ENCODE measurements at regions not wholly inside any gene's neighbourhood (a gene's known extent, or its start where the extent isn't known, plus 50 kb on each side); places are given as distances from the start of the nearest gene placed in this dataset.

DNA sequence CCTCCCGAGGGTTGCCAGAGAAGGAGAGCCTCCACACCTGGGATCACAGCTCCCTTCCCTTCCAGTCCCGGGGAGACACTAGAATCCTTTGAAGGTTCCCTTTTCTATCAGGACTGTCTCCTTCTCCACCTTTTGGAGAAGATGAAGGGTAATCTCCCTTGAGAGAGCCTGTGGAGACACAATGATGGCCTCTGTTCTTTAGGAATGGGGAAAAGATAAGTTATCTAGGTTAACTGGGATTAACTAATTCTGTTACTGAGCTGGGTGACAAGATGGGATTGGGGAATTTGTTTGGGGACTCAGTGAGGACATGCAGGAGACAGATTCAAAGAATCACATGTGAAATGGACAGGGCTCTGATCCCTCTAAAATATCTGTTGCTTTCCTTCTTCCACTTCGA lies 181.1 kb upstream of the BMPER start:
- Histone ChIP-seq H3K27me3 (ENCODE audit: control insufficient read depth in 2 of 2, insufficient read depth in 2 of 2, low read length in 2 of 2) (no peaks in the 10 kb centered on the region), H3K27ac (ENCODE audit: low read depth in 2 of 2, low read length in 2 of 2) (no peak overlapping the region), H3K9me3 (ENCODE audit: control insufficient read depth in 2 of 2, low read length in 2 of 2) (no peaks in the 10 kb centered on the region), H3K4me3 (ENCODE audit: low read length in 2 of 2) (no peak overlapping the region), H3K36me3 (ENCODE audit: control insufficient read depth in 2 of 2, insufficient read depth in 2 of 2, low read length in 2 of 2) (no peaks in the 10 kb centered on the region), H3K9ac (ENCODE audit: low read depth in 1 of 2, low read length in 2 of 2) (no peak overlapping the region), H3K4me1 (ENCODE audit: control insufficient read depth in 2 of 2, insufficient read depth in 2 of 2, low read length in 2 of 2) (peaks cover 3 to 5% of the 10 kb centered on the region in 2 donors)

- Histone ChIP-seq H3K27ac (ENCODE audit: low read depth in 2 of 2, low read length in 2 of 2) (no peak overlapping the region), H3K36me3 (ENCODE audit: control insufficient read depth in 2 of 2, insufficient read depth in 2 of 2, low read length in 2 of 2) (no peaks in the 10 kb centered on the region), H3K4me1 (ENCODE audit: control insufficient read depth in 2 of 2, insufficient read depth in 2 of 2, low read length in 2 of 2) (peaks cover 3 to 5% of the 10 kb centered on the region in 2 donors), H3K27me3 (ENCODE audit: control insufficient read depth in 2 of 2, insufficient read depth in 2 of 2, low read length in 2 of 2) (no peaks in the 10 kb centered on the region), H3K9ac (ENCODE audit: low read depth in 1 of 2, low read length in 2 of 2) (no peak overlapping the region), H3K4me3 (ENCODE audit: low read length in 2 of 2) (no peak overlapping the region), H3K9me3 (ENCODE audit: control insufficient read depth in 2 of 2, low read length in 2 of 2) (no peaks in the 10 kb centered on the region)
Measured at GRCh38 chr7:33725111-33726025, 180.0 kb upstream of the BMPER start.

DNA sequence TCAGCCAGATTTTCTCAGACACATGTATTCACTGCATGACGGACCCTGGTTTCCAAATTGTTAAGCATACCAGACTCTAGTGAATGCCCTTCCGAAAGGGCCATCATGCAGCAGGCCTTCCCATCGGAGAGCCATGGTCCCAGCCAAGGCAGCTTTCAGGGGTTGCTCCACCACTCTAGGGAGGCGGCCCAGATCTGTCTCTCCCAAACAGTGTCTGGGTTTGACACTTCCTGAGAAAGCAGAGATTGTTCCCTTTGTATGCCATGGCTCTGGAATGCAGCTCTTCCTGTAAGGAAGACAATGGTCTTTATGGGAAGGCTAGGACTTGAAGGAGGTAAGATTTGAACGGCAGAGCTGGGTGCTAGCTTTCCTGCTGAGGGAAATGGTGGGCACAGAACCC lies 178.8 kb upstream of the BMPER start:
- no peak overlapping the region for H3K9ac ChIP-seq (ENCODE audit: low read depth in 1 of 2, low read length in 2 of 2)
- H3K9me3 ChIP-seq (ENCODE audit: control insufficient read depth in 2 of 2, low read length in 2 of 2), result no peaks in the 10 kb centered on the region
- H3K36me3 ChIP-seq (ENCODE audit: control insufficient read depth in 2 of 2, insufficient read depth in 2 of 2, low read length in 2 of 2), result no peaks in the 10 kb centered on the region
- H3K27me3 ChIP-seq (ENCODE audit: control insufficient read depth in 2 of 2, insufficient read depth in 2 of 2, low read length in 2 of 2), result no peaks in the 10 kb centered on the region
- H3K4me1 ChIP-seq (ENCODE audit: control insufficient read depth in 2 of 2, insufficient read depth in 2 of 2, low read length in 2 of 2), result peaks cover 3 to 5% of the 10 kb centered on the region in 2 donors
- H3K4me3 ChIP-seq (ENCODE audit: low read length in 2 of 2), result no peak overlapping the region
- no peak overlapping the region for H3K27ac ChIP-seq (ENCODE audit: low read depth in 2 of 2, low read length in 2 of 2)

DNA sequence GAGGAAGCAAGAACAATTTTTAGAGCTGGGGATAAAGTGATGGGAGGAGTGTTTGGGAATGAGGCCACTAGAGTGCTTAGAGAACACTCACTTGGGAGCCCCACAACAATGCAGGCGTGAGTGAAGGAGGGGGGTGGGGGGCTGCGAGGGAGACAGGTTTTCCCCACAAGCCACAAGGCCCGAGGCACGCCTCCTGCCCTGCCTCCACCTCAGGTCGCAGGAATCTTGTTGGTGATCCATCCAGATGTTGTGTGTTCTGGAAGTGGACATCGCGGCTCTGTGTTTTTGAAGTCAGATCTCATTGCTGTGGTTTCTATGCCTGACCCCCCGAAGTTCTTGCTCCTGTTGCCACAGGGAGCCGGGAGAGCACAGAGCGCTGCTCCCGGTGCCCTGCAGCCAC lies 178.0 kb upstream of the BMPER start:
- H3K27me3 ChIP-seq (ENCODE audit: control insufficient read depth in 2 of 2, insufficient read depth in 2 of 2, low read length in 2 of 2), result no peaks in the 10 kb centered on the region
- peaks cover 3 to 5% of the 10 kb centered on the region in 2 donors for H3K4me1 ChIP-seq (ENCODE audit: control insufficient read depth in 2 of 2, insufficient read depth in 2 of 2, low read length in 2 of 2)
- no peaks in the 10 kb centered on the region for H3K9me3 ChIP-seq (ENCODE audit: control insufficient read depth in 2 of 2, low read length in 2 of 2)
- H3K9ac ChIP-seq (ENCODE audit: low read depth in 1 of 2, low read length in 2 of 2), result no peak overlapping the region
- H3K27ac ChIP-seq (ENCODE audit: low read depth in 2 of 2, low read length in 2 of 2), result no peak overlapping the region
- H3K4me3 ChIP-seq (ENCODE audit: low read length in 2 of 2), result no peak overlapping the region
- no peaks in the 10 kb centered on the region for H3K36me3 ChIP-seq (ENCODE audit: control insufficient read depth in 2 of 2, insufficient read depth in 2 of 2, low read length in 2 of 2)

GRCh38 chr7:33728873-33729551 lies 176.3 kb upstream of the BMPER start:
- no peak overlapping the region for H3K4me3 ChIP-seq (ENCODE audit: low read length in 2 of 2)
- no peak overlapping the region for H3K9ac ChIP-seq (ENCODE audit: low read depth in 1 of 2, low read length in 2 of 2)
- peaks cover 3 to 10% of the 10 kb centered on the region in 2 donors for H3K4me1 ChIP-seq (ENCODE audit: control insufficient read depth in 2 of 2, insufficient read depth in 2 of 2, low read length in 2 of 2)
- H3K9me3 ChIP-seq (ENCODE audit: control insufficient read depth in 2 of 2, low read length in 2 of 2), result no peaks in the 10 kb centered on the region
- H3K36me3 ChIP-seq (ENCODE audit: control insufficient read depth in 2 of 2, insufficient read depth in 2 of 2, low read length in 2 of 2), result no peaks in the 10 kb centered on the region
- no peak overlapping the region for H3K27ac ChIP-seq (ENCODE audit: low read depth in 2 of 2, low read length in 2 of 2)
- no peaks in the 10 kb centered on the region for H3K27me3 ChIP-seq (ENCODE audit: control insufficient read depth in 2 of 2, insufficient read depth in 2 of 2, low read length in 2 of 2)

DNA sequence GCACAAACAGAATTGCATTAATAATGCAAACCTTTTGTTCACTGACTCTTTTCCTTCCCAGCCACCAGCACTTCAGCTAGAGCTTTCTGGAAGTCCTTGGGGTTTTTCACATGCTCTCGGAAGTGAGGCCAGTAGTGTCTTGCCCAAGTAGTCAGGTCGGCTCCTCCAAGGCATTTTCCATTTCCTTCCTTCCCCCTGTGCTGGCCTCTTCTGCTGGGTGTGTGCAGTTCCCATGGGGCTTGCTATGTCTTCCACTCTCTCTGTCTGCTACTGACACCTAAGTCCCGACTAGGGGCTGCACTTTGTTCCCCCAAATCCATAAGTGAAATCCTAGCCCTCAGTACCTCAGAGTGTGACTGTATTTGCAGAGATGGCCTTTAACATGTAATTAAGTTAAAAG lies 175.6 kb upstream of the BMPER start:
- no peaks in the 10 kb centered on the region for H3K36me3 ChIP-seq (ENCODE audit: control insufficient read depth in 2 of 2, insufficient read depth in 2 of 2, low read length in 2 of 2)
- H3K4me3 ChIP-seq (ENCODE audit: low read length in 2 of 2), result no peak overlapping the region
- no peaks in the 10 kb centered on the region for H3K9me3 ChIP-seq (ENCODE audit: control insufficient read depth in 2 of 2, low read length in 2 of 2)
- H3K9ac ChIP-seq (ENCODE audit: low read depth in 1 of 2, low read length in 2 of 2), result no peak overlapping the region
- H3K27me3 ChIP-seq (ENCODE audit: control insufficient read depth in 2 of 2, insufficient read depth in 2 of 2, low read length in 2 of 2), result no peaks in the 10 kb centered on the region
- H3K27ac ChIP-seq (ENCODE audit: low read depth in 2 of 2, low read length in 2 of 2), result no peak overlapping the region
- peaks cover 8 to 14% of the 10 kb centered on the region in 2 donors for H3K4me1 ChIP-seq (ENCODE audit: control insufficient read depth in 2 of 2, insufficient read depth in 2 of 2, low read length in 2 of 2)

GRCh38 chr7:33730958-33731357 lies 174.4 kb upstream of the BMPER start:
- peaks cover 8 to 14% of the 10 kb centered on the region in 2 donors for H3K4me1 ChIP-seq (ENCODE audit: control insufficient read depth in 2 of 2, insufficient read depth in 2 of 2, low read length in 2 of 2)
- no peak overlapping the region for H3K27ac ChIP-seq (ENCODE audit: low read depth in 2 of 2, low read length in 2 of 2)
- no peaks in the 10 kb centered on the region for H3K9me3 ChIP-seq (ENCODE audit: control insufficient read depth in 2 of 2, low read length in 2 of 2)
- no peak overlapping the region for H3K4me3 ChIP-seq (ENCODE audit: low read length in 2 of 2)
- no peaks in the 10 kb centered on the region for H3K36me3 ChIP-seq (ENCODE audit: control insufficient read depth in 2 of 2, insufficient read depth in 2 of 2, low read length in 2 of 2)
- H3K9ac ChIP-seq (ENCODE audit: low read depth in 1 of 2, low read length in 2 of 2), result no peak overlapping the region
- H3K27me3 ChIP-seq (ENCODE audit: control insufficient read depth in 2 of 2, insufficient read depth in 2 of 2, low read length in 2 of 2), result no peaks in the 10 kb centered on the region

DNA sequence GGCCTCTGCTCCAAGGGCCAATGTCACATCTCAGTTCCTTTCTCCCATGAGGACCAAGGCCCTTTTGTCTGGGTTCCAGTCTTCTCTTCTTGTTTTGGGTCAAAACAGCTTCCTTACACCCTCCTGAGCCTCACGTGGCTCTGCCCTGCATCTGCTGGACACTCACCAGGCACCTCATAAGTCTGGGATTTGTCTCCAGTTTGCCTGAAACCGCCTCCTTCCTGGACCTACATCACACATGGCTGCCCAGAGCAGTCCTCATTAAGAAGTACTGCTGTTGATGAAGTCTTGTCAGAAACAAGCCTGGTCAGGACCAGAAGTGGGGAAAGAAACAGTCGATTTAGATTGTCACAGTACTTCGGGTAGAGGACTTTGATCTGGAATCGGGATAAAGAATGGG lies 173.4 kb upstream of the BMPER start:
- Histone ChIP-seq H3K4me3 (ENCODE audit: low read length in 2 of 2) (no peak overlapping the region), H3K4me1 (ENCODE audit: control insufficient read depth in 2 of 2, insufficient read depth in 2 of 2, low read length in 2 of 2) (peaks cover 8 to 14% of the 10 kb centered on the region in 2 donors), H3K27ac (ENCODE audit: low read depth in 2 of 2, low read length in 2 of 2) (no peak overlapping the region), H3K9ac (ENCODE audit: low read depth in 1 of 2, low read length in 2 of 2) (no peak overlapping the region), H3K36me3 (ENCODE audit: control insufficient read depth in 2 of 2, insufficient read depth in 2 of 2, low read length in 2 of 2) (no peaks in the 10 kb centered on the region), H3K27me3 (ENCODE audit: control insufficient read depth in 2 of 2, insufficient read depth in 2 of 2, low read length in 2 of 2) (no peaks in the 10 kb centered on the region), H3K9me3 (ENCODE audit: control insufficient read depth in 2 of 2, low read length in 2 of 2) (no peaks in the 10 kb centered on the region)

- Histone ChIP-seq H3K9ac (ENCODE audit: low read depth in 1 of 2, low read length in 2 of 2) (no peak overlapping the region), H3K27me3 (ENCODE audit: control insufficient read depth in 2 of 2, insufficient read depth in 2 of 2, low read length in 2 of 2) (no peaks in the 10 kb centered on the region), H3K36me3 (ENCODE audit: control insufficient read depth in 2 of 2, insufficient read depth in 2 of 2, low read length in 2 of 2) (no peaks in the 10 kb centered on the region), H3K4me3 (ENCODE audit: low read length in 2 of 2) (no peak overlapping the region), H3K4me1 (ENCODE audit: control insufficient read depth in 2 of 2, insufficient read depth in 2 of 2, low read length in 2 of 2) (peaks cover 8 to 14% of the 10 kb centered on the region in 2 donors), H3K9me3 (ENCODE audit: control insufficient read depth in 2 of 2, low read length in 2 of 2) (no peaks in the 10 kb centered on the region), H3K27ac (ENCODE audit: low read depth in 2 of 2, low read length in 2 of 2) (no peak overlapping the region)
Measured at GRCh38 chr7:33732462-33732861, 172.9 kb upstream of the BMPER start.

GRCh38 chr7:33733870-33734650 lies 171.3 kb upstream of the BMPER start:
- Histone ChIP-seq H3K9ac (ENCODE audit: low read depth in 1 of 2, low read length in 2 of 2) (peak overlapping the region; percentile 7 to 51), H3K4me1 (ENCODE audit: control insufficient read depth in 2 of 2, insufficient read depth in 2 of 2, low read length in 2 of 2) (peaks cover 6 to 10% of the 10 kb centered on the region in 2 donors), H3K27ac (ENCODE audit: low read depth in 2 of 2, low read length in 2 of 2) (peak overlapping the region; percentile 77 to 81), H3K4me3 (ENCODE audit: low read length in 2 of 2) (peak overlapping the region; percentile 57 to 66), H3K36me3 (ENCODE audit: control insufficient read depth in 2 of 2, insufficient read depth in 2 of 2, low read length in 2 of 2) (no peaks in the 10 kb centered on the region), H3K9me3 (ENCODE audit: control insufficient read depth in 2 of 2, low read length in 2 of 2) (no peaks in the 10 kb centered on the region), H3K27me3 (ENCODE audit: control insufficient read depth in 2 of 2, insufficient read depth in 2 of 2, low read length in 2 of 2) (no peaks in the 10 kb centered on the region)
